H7 (cell line): ENCODE measurements at regions not wholly inside any gene's neighbourhood (a gene's known extent, or its start where the extent isn't known, plus 50 kb on each side); places are given as distances from the start of the nearest gene placed in this dataset.
"Not testable (repeated sequence)": the region's sequence is repeated elsewhere in the genome, so short reads cannot be mapped to it uniquely, and the experiment has no call there.

Experiments used
- DNase-seq: peaks from one replicate; pipeline ENCODE4 v3.0.0; 2012
- H3K27me3 ChIP-seq: 2 replicates; pipeline ENCODE4 v1.6.0; 2011; ENCODE audit warnings: mild to moderate bottlenecking, low read length; ENCODE audit not compliant: control insufficient read depth, insufficient read depth
- H3K36me3 ChIP-seq: replicated peaks from 2 replicates; pipeline ENCODE4 v1.5.1; 2011; ENCODE audit warnings: low read length; ENCODE audit not compliant: control insufficient read depth, insufficient read depth
- H3K4me3 ChIP-seq: 2 replicates; pipeline ENCODE4 v1.5.1; 2011; ENCODE audit warnings: low read depth, mild to moderate bottlenecking, control low read depth, low read length, moderate library complexity; ENCODE audit not compliant: insufficient read depth

DNA sequence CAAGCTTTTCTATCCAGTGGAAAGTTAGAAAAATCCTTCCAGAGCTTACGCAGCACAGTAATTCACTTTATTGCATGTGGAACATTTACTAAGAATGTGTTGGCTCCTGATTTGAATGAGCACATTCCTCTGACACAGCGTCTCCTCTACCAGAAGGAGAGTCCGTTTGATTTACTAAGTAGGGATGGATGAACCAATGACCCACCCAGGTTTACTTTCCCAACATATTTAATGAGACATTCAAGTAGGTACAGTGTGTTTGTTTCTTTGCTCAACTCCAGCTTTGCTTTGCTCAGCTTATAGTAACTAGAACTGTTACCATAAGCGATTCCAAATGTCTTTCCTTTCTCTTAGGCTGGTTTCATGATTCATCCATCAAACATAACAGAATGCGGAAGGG, 161.7 kb downstream of the SMARCA1 start:
- no peak for DNase-seq
- Histone ChIP-seq H3K36me3 (no peaks in the 10 kb centered on the region), H3K4me3 (no peak overlapping the region), H3K27me3 (no peaks in the 10 kb centered on the region)

DNA sequence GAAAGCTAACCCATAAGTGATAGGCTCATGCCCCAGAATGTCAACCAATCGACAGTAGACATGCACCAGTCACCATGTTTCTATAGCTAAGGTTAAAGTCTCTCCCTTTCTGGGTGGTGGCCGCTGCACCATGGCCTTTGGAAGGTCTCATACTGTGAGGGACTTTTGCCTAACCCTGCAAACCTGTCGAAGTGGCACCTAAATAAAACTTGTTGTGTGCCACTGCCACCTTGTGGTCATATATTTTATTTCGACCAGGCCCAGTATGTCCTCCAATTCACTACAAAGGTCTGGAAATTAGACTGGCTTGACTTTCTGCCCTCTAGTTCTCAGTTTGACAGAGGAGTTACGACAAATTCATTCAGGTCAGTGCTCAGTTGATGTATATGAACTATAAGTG, 163.1 kb downstream of the SMARCA1 start:
- peak; percentile 47 for DNase-seq
- no peaks in the 10 kb centered on the region for H3K36me3 ChIP-seq
- H3K27me3 ChIP-seq: no peaks in the 10 kb centered on the region
- no peak overlapping the region for H3K4me3 ChIP-seq

DNA sequence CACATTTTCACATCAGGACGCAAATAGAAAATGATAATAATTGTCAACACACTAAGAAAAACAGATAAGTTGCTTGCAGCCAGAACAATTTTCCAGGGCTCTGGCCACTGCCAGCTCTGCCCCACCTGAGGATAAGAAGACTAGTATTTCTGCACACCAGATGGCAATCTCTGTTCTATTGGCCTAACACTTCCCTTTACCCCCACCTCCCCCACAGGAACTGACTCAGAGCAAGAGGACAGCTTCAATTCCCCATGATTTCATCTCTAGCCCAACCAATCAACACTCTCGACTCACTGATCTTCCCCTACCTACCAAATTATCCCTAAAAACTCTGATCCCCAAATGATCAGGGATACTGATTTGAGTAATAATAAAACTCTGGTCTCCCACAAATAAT, 164.0 kb downstream of the SMARCA1 start:
- Histone ChIP-seq H3K36me3 (no peaks in the 10 kb centered on the region), H3K27me3 (no peaks in the 10 kb centered on the region), H3K4me3 (no peak overlapping the region)
- no peak for DNase-seq

DNA sequence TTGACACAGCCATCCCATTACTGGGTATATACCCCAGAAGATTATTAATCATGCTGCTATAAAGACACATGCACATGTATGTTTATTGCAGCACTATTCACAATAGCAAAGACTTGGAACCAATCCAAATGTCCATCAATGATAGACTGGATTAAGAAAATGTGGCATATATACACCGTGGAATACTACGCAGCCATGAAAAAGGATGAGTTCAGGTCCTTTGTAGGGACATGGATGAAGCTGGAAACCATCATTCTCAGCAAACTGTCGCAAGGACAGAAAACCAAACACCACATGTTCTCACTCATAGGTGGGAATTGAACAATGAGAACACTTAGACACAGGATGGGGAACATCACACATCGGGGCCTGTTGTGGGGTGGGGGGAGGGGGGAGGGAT, 165.9 kb downstream of the SMARCA1 start:
- not testable (repeated sequence) for DNase-seq, H3K4me3 ChIP-seq, H3K36me3 ChIP-seq, H3K27me3 ChIP-seq

DNA sequence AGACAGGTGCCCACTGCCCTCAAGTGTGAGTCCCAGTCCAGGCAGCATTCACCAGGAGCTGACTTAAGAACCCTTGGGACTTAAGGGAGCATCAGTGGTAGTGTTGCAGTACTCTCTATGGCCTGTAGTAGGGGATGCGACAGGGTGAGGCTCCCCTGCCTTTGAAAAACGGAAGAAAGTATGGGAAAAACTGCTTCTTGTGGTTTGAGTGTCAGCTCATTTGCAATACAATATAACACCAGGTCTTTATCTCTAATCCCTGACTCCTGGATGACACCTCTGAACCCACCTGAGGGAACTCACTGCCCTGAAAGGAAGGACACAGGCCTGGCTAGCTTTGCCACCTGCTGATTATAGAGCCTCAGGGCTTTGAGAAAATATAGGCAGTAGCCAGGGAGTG, 176.0 kb downstream of the SMARCA1 start:
- peak; percentile 62 for DNase-seq
- H3K27me3 ChIP-seq: peaks cover 29% of the 10 kb centered on the region
- no peaks in the 10 kb centered on the region for H3K36me3 ChIP-seq
- no peak overlapping the region for H3K4me3 ChIP-seq

DNA sequence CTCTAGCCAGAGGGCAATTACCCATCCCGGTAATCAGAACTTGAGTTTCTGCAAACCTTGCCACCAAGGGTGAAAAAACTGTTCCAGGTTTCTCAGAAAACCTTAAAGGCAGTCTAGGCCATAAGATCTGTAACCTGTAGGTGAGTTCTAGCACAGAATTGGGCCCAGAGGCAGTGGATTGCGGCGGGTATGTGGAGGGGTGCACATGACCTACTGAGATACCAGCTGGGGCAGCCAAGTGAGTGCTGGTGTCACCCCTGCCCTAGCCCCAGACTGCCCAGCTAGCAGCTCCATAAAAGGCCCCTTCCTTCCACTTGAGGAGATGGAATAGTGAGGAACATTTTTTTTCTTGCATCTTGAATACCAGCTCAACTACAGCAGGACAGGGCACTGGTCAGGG, 176.7 kb downstream of the SMARCA1 start:
- Histone ChIP-seq H3K36me3 (no peaks in the 10 kb centered on the region), H3K4me3 (no peak overlapping the region), H3K27me3 (peaks cover 29% of the 10 kb centered on the region)
- DNase-seq: no peak

DNA sequence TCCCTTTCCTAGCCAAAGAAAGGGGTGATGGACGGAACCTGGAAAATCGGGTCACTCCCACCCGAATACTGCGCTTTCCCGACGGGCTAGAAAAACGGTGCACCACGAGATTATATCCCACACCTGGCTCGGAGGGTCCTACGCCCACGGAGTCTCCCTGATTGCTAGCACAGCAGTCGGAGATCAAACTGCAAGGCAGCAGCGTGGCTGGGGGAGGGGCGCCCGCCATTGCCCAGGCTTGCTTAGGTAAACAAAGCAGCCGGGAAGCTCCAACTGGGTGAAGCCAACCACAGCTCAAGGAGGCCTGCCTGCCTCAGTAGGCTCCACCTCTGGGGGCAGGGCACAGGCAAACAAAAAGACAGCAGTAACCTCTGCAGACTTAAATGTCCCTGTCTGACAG, 186.0 kb downstream of the SMARCA1 start:
- H3K27me3 ChIP-seq, DNase-seq, H3K36me3 ChIP-seq: not testable (repeated sequence)
- peak overlapping the region; percentile 49 for H3K4me3 ChIP-seq

DNA sequence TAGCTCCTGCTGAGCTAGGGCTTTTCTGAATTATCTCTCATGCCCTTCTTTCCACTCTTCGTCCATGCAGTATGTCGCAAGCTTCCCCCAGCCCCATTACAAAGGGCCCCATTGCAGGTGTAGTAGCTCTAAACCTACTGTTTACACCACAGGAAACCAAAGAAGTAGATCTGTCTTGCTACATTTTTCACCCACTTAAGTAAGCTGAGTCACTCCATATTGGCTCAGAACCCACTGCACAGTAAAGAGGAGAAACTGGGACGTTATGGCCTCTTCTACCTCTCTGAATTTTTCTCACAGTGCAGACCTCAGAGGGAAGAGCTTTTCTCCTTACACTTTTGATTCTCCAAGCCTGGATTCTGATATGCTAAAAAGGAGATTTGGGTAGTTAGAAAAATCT, 200.2 kb downstream of the SMARCA1 start:
- Histone ChIP-seq H3K4me3 (no peak overlapping the region), H3K36me3 (no peaks in the 10 kb centered on the region), H3K27me3 (no peaks in the 10 kb centered on the region)
- no peak for DNase-seq

DNA sequence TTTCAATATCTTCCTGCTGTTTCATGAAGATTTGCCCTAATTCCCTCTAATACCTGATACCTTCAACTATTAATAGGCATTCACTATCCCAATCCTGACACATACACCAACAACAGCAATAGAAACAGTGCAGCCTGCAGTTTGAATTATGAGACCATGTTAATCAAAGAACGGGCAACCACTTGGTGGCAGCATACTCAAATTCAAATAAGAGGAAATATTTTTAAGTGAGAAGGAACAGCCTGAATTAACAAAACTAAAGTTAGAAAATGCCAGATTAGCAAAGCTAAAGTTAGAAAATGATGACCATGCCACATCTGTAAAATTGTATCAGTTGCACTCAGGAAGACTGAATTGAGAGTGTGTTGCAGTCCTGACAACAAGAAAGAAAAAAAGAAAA, 204.9 kb downstream of the SMARCA1 start:
- Histone ChIP-seq H3K36me3 (no peaks in the 10 kb centered on the region), H3K4me3 (no peak overlapping the region), H3K27me3 (no peaks in the 10 kb centered on the region)
- peak; percentile 5 for DNase-seq

DNA sequence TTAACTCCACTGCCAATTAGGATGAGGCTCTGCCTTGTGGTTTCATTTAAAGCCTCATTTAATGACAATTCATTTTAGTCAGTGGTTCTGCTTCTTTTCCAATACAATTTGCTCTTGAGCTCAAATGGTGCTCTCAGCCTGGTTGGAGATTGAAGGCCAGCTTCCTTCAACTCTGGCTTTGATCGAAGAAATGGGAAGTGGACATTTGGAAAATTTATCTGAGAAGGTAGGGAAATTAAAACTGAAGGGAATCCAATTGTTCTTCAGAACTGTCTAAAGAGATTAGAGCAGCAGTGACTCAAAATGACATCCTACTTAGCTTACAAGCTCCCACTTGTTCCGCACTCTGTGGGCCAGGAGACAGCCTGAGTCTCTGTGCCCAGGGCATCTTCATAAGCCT, 206.8 kb downstream of the SMARCA1 start:
- H3K4me3 ChIP-seq: no peak overlapping the region
- H3K27me3 ChIP-seq: no peaks in the 10 kb centered on the region
- H3K36me3 ChIP-seq: no peaks in the 10 kb centered on the region
- no peak for DNase-seq

DNA sequence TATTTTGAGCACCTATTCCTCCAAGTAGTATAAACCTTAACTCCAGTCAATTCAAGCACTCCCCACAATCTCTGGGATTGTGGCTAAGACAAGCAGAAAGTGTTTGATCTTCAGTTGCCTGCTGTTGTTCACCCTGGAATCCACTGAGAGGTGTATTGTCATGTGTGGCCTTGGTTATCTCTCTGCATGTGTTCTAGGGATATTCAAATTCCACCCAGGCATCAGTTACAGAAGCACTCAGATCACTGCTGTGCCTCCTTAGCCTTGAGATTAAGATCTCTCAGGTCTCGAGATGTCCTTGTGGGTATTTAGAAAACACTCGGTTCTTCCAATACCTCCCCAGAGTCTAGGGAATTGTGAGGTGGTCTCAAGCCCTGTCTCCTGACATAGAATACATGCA, 213.3 kb downstream of the SMARCA1 start:
- no peaks in the 10 kb centered on the region for H3K36me3 ChIP-seq
- H3K4me3 ChIP-seq: no peak overlapping the region
- DNase-seq: peak; percentile 12
- no peaks in the 10 kb centered on the region for H3K27me3 ChIP-seq

DNA sequence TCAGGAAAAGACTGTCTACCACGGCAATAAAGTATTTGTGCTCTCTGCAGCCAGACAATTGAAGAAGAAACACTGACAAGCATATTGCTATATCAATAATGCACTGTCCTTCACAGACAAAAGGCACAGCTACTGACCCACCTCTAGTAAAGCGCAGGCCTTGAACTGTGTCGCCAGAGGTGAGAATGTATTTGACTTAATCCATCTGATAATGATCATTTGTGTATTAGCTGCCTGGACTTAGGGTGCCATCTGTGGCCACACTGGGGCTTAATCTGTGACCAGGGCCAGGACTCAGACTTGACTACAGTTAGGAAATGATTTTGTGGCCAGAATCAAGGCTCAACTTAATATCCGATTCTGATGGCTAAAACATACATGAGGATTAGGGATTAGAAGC, 260.4 kb downstream of the SMARCA1 start:
- no peak overlapping the region for H3K4me3 ChIP-seq
- no peaks in the 10 kb centered on the region for H3K36me3 ChIP-seq
- H3K27me3 ChIP-seq: no peaks in the 10 kb centered on the region
- DNase-seq: no peak

DNA sequence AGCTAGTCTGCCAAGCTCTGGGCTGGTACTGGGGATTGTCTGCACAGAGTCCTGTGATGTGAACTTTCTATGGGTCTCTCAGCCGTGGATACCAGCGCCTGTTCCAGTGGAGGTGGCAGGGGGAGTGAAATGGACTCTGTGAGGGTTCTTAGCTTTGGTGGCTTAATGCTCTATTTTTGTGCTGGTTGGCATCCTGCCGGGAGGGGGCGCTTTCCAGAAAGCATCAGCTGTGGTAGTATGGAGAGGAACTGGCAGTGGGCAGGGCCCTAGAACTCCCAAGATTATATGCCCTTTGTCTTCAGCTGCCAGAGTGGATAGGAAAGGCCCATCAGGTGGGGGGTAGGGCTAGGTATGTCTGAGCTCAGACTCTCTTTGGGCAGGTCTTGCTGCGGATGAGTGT, 267.8 kb downstream of the SMARCA1 start:
- H3K4me3 ChIP-seq, H3K36me3 ChIP-seq, H3K27me3 ChIP-seq, DNase-seq: not testable (repeated sequence)

DNA sequence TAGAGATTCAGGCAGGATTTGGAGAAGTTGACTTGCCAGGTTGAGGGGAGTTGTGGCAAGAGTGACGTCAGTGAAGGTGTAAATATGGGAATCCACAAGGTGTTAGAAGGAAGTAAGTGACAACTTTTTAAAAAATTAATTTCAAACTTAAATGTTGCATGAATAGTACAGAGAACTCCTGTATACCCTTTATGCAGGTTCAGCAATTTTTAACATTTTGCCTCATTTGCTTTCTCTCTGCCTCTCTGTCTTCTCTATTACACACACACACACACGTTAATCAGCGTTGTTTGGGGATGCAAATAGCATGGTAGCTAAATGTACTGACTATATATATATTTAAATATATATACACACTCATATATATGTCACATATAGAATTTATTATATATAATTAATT, 273.7 kb downstream of the SMARCA1 start:
- Histone ChIP-seq H3K36me3 (no peaks in the 10 kb centered on the region), H3K4me3 (no peak overlapping the region), H3K27me3 (no peaks in the 10 kb centered on the region)
- no peak for DNase-seq

DNA sequence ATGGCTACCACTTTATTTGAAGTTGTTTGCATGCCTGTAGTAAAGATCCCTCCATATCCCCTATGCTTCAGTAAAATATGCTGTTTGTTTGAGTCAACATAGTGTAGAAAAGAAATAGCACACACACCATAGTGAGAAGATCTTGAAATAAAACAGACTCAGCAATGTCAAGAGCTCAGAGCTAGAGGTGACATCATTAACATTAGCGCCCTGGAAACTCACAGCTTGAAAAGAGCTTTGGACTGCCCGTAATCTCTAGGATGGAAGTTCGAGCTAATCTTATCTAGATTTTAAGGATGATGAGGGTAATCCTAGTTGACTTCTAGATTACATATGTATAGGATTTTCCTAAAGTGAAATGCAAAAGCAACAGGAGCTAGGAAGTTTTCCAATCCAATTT, 275.6 kb downstream of the SMARCA1 start:
- Histone ChIP-seq H3K36me3 (no peaks in the 10 kb centered on the region), H3K4me3 (no peak overlapping the region), H3K27me3 (no peaks in the 10 kb centered on the region)
- no peak for DNase-seq

DNA sequence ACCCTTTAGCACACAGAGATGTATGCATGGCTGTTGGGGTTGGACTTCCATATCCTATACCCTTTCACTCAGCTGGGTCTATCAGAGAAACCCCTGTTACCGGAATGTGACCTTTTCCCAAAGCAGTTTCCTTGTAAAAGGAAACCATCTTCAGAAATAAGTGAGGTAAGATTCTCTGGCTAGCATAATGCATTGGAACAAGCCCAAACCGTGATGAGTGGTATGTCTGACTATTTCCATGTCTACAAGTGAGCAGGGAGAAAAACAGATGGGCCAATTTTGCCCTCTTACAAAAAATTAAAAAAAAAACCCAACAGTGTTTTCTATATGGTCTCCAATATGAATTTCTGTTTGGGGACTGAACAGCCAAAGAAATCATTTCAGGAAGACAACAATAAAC, 283.9 kb downstream of the SMARCA1 start:
- DNase-seq: no peak
- no peaks in the 10 kb centered on the region for H3K36me3 ChIP-seq
- no peak overlapping the region for H3K4me3 ChIP-seq
- H3K27me3 ChIP-seq: no peaks in the 10 kb centered on the region
